ENCODE measurements at regions not wholly inside any gene's neighbourhood (a gene's known extent, or its start where the extent isn't known, plus 50 kb on each side); places are given as distances from the start of the nearest gene placed in this dataset.

GRCh38 chr1:184145083-184145482, 93.6 kb downstream of the TSEN15 start:
- TF ChIP-seq POLR2AphosphoS5 (IDR thresholded peaks at IDR 0.05) (no peak), CTCF (IDR thresholded peaks at IDR 0.05) (no peak)

Data from suprapubic skin (tissue), 3 donors.